Spinal cord (tissue), 9 donors: ENCODE measurements at regions not wholly inside any gene's neighbourhood (a gene's known extent, or its start where the extent isn't known, plus 50 kb on each side); places are given as distances from the start of the nearest gene placed in this dataset.

Experiments
- DNase-seq, 6 donors: peaks; one replicate each; pipeline versions ENCODE4 v3.0.0 to v3.0.0-alpha.2; 2013 to 2015; ENCODE audit warnings: low spot score in 6 of 6, low read depth in 4 of 6
- H3K27ac ChIP-seq: one replicate; pipeline ENCODE4 v1.5.1; 2013; ENCODE audit warnings: low read depth, low read length, control low read depth
- H3K27me3 ChIP-seq: one replicate; pipeline ENCODE4 v1.6.1; 2013; ENCODE audit warnings: low read length; ENCODE audit not compliant: control insufficient read depth, insufficient read depth
- H3K36me3 ChIP-seq: one replicate; pipeline ENCODE4 v1.6.1; 2013; ENCODE audit warnings: low read length; ENCODE audit not compliant: control insufficient read depth, insufficient read depth
- H3K4me1 ChIP-seq: one replicate; pipeline ENCODE4 v1.6.1; 2013; ENCODE audit warnings: low read length; ENCODE audit not compliant: control insufficient read depth, insufficient read depth
- H3K4me3 ChIP-seq: one replicate; pipeline ENCODE4 v1.5.1; 2013; ENCODE audit warnings: low read depth, low read length, control low read depth
- H3K9me3 ChIP-seq: one replicate; pipeline ENCODE4 v1.6.1; 2013; ENCODE audit warnings: low read length; ENCODE audit not compliant: control insufficient read depth, insufficient read depth
- WGBS: methylation state at CpG from one replicate; pipeline ENCODE4 v1.1.5; 2013; ENCODE audit warnings: missing lambda C conversion rate; ENCODE audit not compliant: insufficient coverage; 5-methylcytosine and 5-hydroxymethylcytosine counted together
- donor health status: healthy.

DNA sequence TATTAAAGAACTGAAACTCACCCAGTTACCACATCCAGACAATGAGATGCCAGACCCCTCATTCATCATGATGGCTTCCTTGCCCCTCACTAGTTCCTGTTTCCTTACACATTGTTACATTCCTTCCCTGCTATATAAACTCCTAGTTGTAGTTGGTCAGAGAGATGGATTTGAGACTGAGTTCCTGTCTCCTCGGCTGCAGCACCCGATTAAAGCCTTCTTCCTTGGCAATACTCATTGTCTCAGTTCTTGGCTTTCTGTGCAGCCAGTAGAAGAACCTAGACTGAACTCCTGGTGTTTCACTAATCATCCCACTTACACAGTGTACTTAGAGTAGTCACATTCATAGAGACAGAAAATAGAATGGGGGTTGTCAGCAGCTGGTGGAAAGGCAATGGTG lies 324.7 kb downstream of the TRIML1 start:
- H3K36me3 ChIP-seq: no peaks in the 10 kb centered on the region
- no peak for DNase-seq

GRCh38 chr4:188466001-188466400 lies 326.8 kb downstream of the TRIML1 start:
- H3K4me3 ChIP-seq: no peak overlapping the region
- WGBS: no CpG with 5 or more reads among the region's 1 CpG
- peak in 2 of 6 donors; percentile 49 to 60 for DNase-seq

More for the DNA sequence above, 324.7 kb downstream of the TRIML1 start:
- Histone ChIP-seq H3K4me3 (no peak overlapping the region), H3K27ac (no peak overlapping the region), H3K27me3 (no peaks in the 10 kb centered on the region), H3K4me1 (no peaks in the 10 kb centered on the region), H3K9me3 (peaks cover 4% of the 10 kb centered on the region)
- WGBS: no CpG with 5 or more reads among the region's 2 CpGs

DNA sequence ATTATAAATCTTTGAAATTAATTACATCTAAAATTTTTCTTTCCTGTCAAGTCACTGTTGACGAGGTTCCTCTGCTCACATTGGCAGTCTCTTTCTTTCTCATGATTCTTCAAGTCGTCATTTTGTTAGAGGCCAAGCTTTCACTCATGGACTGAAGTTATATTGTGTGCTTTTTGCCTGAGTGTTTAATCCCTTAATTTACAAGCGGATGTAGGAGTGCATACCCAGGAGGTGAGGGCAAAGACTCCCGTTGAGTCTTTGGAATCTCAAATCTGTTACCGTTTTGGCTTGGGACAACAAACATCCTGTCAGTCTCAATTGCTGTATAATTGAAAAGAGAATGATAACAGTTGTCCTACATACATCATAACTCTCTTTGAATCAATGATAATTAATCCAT lies 345.0 kb downstream of the TRIML1 start:
- Histone ChIP-seq H3K4me1 (no peaks in the 10 kb centered on the region), H3K27ac (no peak overlapping the region), H3K9me3 (no peaks in the 10 kb centered on the region), H3K36me3 (no peaks in the 10 kb centered on the region), H3K4me3 (no peak overlapping the region), H3K27me3 (no peaks in the 10 kb centered on the region)
- DNase-seq: no peak
- WGBS: no CpG with 5 or more reads among the region's 5 CpGs

More at GRCh38 chr4:188466001-188466400, 326.8 kb downstream of the TRIML1 start:
- Histone ChIP-seq H3K36me3 (no peaks in the 10 kb centered on the region), H3K9me3 (peaks cover 4% of the 10 kb centered on the region), H3K27ac (no peak overlapping the region), H3K27me3 (no peaks in the 10 kb centered on the region), H3K4me1 (no peaks in the 10 kb centered on the region)

DNA sequence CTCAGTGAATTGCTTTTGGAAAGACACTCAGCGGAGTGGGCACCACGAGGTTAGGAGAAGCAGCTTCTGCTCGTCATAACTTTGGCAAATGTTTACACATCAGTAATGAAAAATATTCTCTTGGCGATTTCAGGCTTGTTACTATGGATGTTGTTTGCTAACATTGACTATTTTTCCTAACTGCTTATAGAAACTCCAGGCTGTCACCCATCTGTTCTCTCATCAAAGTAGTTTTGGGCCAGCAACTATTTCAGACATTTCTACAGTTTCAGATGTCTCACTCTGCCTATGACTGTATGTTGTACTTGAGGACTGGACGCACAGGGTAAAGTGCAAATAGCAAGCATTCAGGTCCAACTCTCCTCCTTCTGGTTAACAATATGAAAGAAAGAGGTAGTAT lies 346.7 kb downstream of the TRIML1 start:
- WGBS: no CpG with 5 or more reads among the region's 5 CpGs
- peak in 1 of 6 donors; percentile 71 for DNase-seq
- no peaks in the 10 kb centered on the region for H3K36me3 ChIP-seq
- no peaks in the 10 kb centered on the region for H3K27me3 ChIP-seq
- no peak overlapping the region for H3K27ac ChIP-seq
- no peak overlapping the region for H3K4me3 ChIP-seq
- no peaks in the 10 kb centered on the region for H3K4me1 ChIP-seq
- H3K9me3 ChIP-seq: no peaks in the 10 kb centered on the region

- 70% methylated on average over 5 of the region's 6 CpGs for WGBS
Measured at GRCh38 chr4:188492886-188493285, 353.6 kb downstream of the TRIML1 start.

DNA sequence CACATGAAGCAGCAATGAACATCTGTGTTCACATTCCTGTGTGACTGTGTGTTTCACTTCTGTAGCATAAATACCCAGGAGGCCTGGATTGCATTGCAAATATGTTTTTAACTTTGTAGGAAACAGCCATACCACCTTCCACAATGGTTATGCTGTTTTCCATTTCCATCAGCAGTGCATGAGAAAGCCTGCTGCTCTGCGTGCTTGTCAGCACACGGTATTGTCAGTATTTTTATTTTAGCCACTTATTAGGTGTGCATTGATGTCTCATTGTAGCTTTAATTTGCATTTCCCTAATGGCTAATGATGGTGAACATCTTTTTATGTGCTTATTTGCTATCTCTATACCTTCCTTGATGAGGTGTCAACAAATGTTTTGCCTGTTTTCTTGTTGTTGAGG lies 355.9 kb downstream of the TRIML1 start:
- Histone ChIP-seq H3K9me3 (peaks cover 4% of the 10 kb centered on the region), H3K4me1 (no peaks in the 10 kb centered on the region), H3K27me3 (no peaks in the 10 kb centered on the region), H3K36me3 (no peaks in the 10 kb centered on the region), H3K27ac (no peak overlapping the region), H3K4me3 (no peak overlapping the region)
- no peak for DNase-seq
- no CpG with 5 or more reads among the region's 2 CpGs for WGBS

More at GRCh38 chr4:188492886-188493285, 353.6 kb downstream of the TRIML1 start:
- H3K4me3 ChIP-seq: no peak overlapping the region
- no peaks in the 10 kb centered on the region for H3K27me3 ChIP-seq
- no peak overlapping the region for H3K27ac ChIP-seq
- no peaks in the 10 kb centered on the region for H3K4me1 ChIP-seq
- DNase-seq: peak in 1 of 6 donors; percentile 16
- peaks cover 4% of the 10 kb centered on the region for H3K9me3 ChIP-seq
- no peaks in the 10 kb centered on the region for H3K36me3 ChIP-seq

- Histone ChIP-seq H3K27ac (no peak overlapping the region), H3K9me3 (no peaks in the 10 kb centered on the region), H3K4me1 (no peaks in the 10 kb centered on the region), H3K27me3 (no peaks in the 10 kb centered on the region), H3K4me3 (no peak overlapping the region), H3K36me3 (no peaks in the 10 kb centered on the region)
- DNase-seq: no peak
Measured at GRCh38 chr4:188511431-188511830, 372.2 kb downstream of the TRIML1 start.

DNA sequence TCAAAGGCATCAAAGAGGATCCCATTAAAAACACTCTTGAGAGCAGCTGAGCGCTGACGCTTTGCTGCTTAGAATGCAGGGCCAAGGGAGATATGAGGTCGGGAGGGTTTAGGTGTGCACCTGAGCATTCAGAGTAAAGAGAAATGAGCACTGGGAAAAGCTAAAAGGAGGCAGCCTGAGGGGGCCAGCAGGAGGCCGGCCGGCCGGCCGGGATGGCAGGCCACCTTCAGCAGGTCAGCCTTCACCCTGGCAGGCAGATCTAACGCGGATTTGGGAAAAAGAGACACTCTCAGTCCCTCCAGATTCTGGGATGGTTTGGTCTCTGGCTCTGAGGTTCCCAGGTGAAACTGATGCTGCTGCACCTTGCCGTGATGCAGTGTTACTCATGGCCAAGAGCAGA lies 393.5 kb downstream of the TRIML1 start:
- DNase-seq: no peak
- no peaks in the 10 kb centered on the region for H3K36me3 ChIP-seq
- H3K4me1 ChIP-seq: no peaks in the 10 kb centered on the region
- H3K9me3 ChIP-seq: no peaks in the 10 kb centered on the region
- no peak overlapping the region for H3K4me3 ChIP-seq
- no peaks in the 10 kb centered on the region for H3K27me3 ChIP-seq
- 78% methylated on average over 8 of the region's 10 CpGs for WGBS
- no peak overlapping the region for H3K27ac ChIP-seq

GRCh38 chr4:188534297-188534696 lies 395.1 kb downstream of the TRIML1 start:
- no peak for DNase-seq
- 83% methylated on average over 2 of the region's 4 CpGs for WGBS
- no peak overlapping the region for H3K4me3 ChIP-seq
- no peak overlapping the region for H3K27ac ChIP-seq
- peaks cover 4% of the 10 kb centered on the region for H3K9me3 ChIP-seq
- no peaks in the 10 kb centered on the region for H3K36me3 ChIP-seq
- no peaks in the 10 kb centered on the region for H3K4me1 ChIP-seq
- no peaks in the 10 kb centered on the region for H3K27me3 ChIP-seq

GRCh38 chr4:188534917-188535316 lies 395.7 kb downstream of the TRIML1 start:
- Histone ChIP-seq H3K9me3 (peaks cover 4% of the 10 kb centered on the region), H3K36me3 (no peaks in the 10 kb centered on the region), H3K4me1 (no peaks in the 10 kb centered on the region), H3K27me3 (no peaks in the 10 kb centered on the region), H3K27ac (no peak overlapping the region), H3K4me3 (no peak overlapping the region)
- no peak for DNase-seq
- 80% methylated on average over 1 of the region's 6 CpGs for WGBS
